ENCODE measurements at regions not wholly inside any gene's neighbourhood (a gene's known extent, or its start where the extent isn't known, plus 50 kb on each side); places are given as distances from the start of the nearest gene placed in this dataset.

DNA sequence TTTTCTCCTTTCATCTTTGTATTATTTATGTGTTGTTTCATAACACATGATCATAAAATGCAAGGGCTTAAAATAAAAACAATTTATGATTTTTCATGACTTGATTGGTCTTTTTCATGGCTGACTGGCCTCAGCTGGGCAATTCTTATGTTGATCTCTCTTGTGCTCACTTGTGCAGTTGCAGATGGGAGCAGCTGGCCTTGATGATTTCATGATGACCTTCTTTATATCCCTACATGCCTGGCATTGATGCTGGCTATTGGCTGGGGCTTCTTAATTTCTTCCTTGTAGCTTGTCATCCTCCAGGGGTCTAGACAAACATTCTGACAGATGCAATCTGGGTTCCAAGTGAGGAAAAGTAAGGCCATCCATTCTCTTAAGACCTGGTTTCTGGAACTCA is 1832.8 kb upstream of the FLRT2 start:
- DNase-seq (ENCODE audit: low read depth), result no peak
- H3K4me3 ChIP-seq (ENCODE audit: low read depth, low read length), result no peak overlapping the region
- TF ChIP-seq, protein P1, sequence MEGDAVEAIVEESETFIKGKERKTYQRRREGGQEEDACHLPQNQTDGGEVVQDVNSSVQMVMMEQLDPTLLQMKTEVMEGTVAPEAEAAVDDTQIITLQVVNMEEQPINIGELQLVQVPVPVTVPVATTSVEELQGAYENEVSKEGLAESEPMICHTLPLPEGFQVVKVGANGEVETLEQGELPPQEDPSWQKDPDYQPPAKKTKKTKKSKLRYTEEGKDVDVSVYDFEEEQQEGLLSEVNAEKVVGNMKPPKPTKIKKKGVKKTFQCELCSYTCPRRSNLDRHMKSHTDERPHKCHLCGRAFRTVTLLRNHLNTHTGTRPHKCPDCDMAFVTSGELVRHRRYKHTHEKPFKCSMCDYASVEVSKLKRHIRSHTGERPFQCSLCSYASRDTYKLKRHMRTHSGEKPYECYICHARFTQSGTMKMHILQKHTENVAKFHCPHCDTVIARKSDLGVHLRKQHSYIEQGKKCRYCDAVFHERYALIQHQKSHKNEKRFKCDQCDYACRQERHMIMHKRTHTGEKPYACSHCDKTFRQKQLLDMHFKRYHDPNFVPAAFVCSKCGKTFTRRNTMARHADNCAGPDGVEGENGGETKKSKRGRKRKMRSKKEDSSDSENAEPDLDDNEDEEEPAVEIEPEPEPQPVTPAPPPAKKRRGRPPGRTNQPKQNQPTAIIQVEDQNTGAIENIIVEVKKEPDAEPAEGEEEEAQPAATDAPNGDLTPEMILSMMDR (IDR thresholded peaks at IDR 0.05; ENCODE audit: control insufficient read depth, extremely low read depth, insufficient read depth), result no peak

DNA sequence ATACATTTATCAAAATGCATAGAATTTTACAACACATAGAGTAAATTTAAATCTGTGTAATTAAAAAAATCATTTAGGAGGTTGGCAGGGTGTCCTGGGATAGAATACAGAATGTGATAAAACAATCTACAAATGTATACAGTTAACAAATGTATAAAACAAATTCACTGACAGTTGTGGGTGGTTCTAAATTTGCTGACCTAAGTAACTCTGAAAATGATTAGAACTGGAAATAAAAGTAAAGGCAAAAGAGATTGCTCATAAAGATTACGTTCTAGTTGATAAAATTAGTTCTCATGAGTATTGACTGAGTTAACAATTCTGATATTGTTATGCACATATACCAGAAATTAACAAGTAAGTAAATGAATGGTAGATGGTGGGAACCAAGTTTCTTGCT is 1827.3 kb upstream of the FLRT2 start:
- H3K4me3 ChIP-seq (ENCODE audit: low read depth, low read length), result no peak overlapping the region
- no peak for DNase-seq (ENCODE audit: low read depth)
- TF ChIP-seq, protein P1 (IDR thresholded peaks at IDR 0.05; ENCODE audit: control insufficient read depth, extremely low read depth, insufficient read depth), result no peak

DNA sequence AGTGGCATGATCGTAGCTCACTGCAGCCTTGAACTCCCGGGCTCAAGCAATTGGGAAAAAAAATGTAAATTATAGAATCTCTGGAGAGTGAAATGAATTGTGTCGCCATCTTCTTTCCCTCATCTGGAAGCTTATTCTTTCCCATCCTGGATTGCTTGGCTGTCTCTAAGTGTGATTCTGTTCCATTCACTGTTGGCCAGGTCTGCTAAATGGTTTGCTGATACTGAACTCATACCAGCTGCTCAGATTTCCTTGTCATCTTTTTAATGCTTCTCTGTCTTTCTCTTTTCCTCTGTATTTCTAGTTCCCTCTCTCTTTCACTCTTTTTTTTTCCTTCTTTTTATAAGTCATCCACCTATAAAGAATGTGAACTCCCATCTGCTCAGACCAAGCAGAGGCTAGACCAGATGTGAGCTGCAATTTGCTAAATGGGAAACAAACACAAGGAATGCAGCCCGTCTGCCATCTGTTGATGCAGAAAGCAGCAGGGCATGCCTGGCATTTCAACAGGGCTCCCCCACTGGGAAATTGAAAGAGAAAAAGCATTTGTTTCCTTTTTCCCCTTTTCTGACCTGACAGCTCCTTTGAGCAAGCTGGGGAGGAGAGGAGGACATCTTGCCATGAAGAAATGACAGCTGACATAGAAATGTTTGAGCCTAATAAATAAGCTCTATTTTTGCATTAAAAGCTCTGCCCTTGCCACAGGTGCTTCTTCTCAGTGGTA is 1823.6 kb upstream of the FLRT2 start:
- DNase-seq (ENCODE audit: low read depth), result no peak

DNA sequence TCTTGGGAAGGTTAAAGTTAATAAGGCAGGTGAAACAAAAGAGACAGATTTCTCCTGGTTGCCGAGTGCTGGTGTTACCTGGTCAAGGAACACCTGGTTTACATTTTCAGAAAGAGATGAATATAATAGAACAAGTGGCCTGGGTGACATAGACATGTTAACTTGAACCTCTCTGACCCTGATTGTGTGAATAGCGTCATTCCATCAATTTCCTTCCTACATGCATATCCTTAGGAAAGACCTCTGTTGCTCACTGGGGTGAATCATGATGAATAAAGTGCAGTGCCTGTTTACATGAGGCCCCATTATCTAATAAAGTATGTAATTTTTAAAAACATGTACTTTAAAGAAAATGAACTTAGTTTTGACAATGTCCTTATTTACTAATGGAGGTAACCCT is 1822.9 kb upstream of the FLRT2 start:
- no peak for DNase-seq (ENCODE audit: low read depth)
- H3K4me3 ChIP-seq (ENCODE audit: low read depth, low read length), result no peak overlapping the region
- TF ChIP-seq, protein P1 (IDR thresholded peaks at IDR 0.05; ENCODE audit: control insufficient read depth, extremely low read depth, insufficient read depth), result no peak

More for the DNA sequence above, 1823.6 kb upstream of the FLRT2 start:
- TF ChIP-seq, protein P1 (IDR thresholded peaks at IDR 0.05; ENCODE audit: control insufficient read depth, extremely low read depth, insufficient read depth), result no peak
- no peak overlapping the region for H3K4me3 ChIP-seq (ENCODE audit: low read depth, low read length)

DNA sequence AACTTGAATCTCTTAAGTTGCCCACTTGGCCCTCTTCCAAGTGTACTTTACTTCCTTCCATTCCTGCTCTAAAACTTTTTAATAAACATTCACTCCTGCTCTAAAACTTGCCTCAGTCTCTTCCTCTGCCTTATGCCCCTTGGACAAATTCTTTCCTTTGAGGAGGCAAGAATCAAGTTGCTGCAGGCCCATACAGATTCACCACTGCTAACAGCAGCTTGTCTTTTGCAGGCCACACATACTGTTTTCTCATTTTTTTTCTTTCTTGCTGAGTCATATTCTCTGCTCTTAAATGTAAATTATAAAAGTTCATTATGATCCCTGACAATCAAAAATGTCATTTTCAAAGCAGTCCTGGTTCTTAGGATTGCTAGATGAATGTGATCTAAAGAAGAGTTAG is 1820.8 kb upstream of the FLRT2 start:
- TF ChIP-seq, protein P1 (IDR thresholded peaks at IDR 0.05; ENCODE audit: control insufficient read depth, extremely low read depth, insufficient read depth), result no peak
- H3K4me3 ChIP-seq (ENCODE audit: low read depth, low read length), result no peak overlapping the region
- no peak for DNase-seq (ENCODE audit: low read depth)

DNA sequence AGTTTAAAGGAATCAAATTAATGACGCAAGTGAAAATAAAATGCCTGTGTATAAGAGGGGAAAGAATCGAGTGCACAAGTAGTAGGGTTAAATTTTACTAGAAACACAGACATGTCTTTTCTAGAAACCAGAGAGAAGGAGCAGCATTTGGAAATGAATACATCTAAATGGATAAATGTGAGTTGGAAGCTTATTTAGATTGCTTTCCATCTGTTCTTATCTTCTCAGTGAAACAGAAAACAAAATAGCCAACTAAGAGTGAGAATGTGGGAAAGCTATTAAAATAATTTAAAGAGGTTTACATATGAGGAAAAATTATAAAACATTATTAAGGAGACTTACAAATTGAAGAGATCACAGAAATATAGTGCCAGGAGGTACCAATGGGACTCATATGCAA is 1818.9 kb upstream of the FLRT2 start:
- H3K4me3 ChIP-seq (ENCODE audit: low read depth, low read length), result no peak overlapping the region
- TF ChIP-seq, protein P1 (IDR thresholded peaks at IDR 0.05; ENCODE audit: control insufficient read depth, extremely low read depth, insufficient read depth), result no peak
- DNase-seq (ENCODE audit: low read depth), result no peak

All from LNCaP clone FGC (cell line).